H54 (cell line): ENCODE measurements at regions not wholly inside any gene's neighbourhood (a gene's known extent, or its start where the extent isn't known, plus 50 kb on each side); places are given as distances from the start of the nearest gene placed in this dataset.
"Not testable (repeated sequence)": the region's sequence is repeated elsewhere in the genome, so short reads cannot be mapped to it uniquely, and the experiment has no call there.

Source experiments
- DNase-seq: peaks from one replicate; pipeline ENCODE4 v3.0.0; 2011; ENCODE audit warnings: low spot score, mixed read lengths; ENCODE audit not compliant: insufficient read length
- FAIRE-seq: peaks from 3 replicates; lab custom pipeline; 2011; peaks lifted over from hg19 to GRCh38; lab: Jason Lieb, UNC
- POLR2A ChIP-seq: IDR thresholded peaks from 2 replicates; pipeline ENCODE4 v1.6.1; 2011; ENCODE audit warnings: low read depth, mild to moderate bottlenecking, low read length

- not testable (repeated sequence) for FAIRE-seq, DNase-seq
Measured at GRCh38 chr20:26373066-26373465, 676.4 kb upstream of the ZNF337 start.

GRCh38 chr20:26354511-26354910, 657.9 kb upstream of the ZNF337 start:
- DNase-seq (no peak), FAIRE-seq (no peak)
- TF ChIP-seq POLR2A, result no peak

GRCh38 chr20:26347396-26347795, 650.7 kb upstream of the ZNF337 start:
- no peak for TF ChIP-seq POLR2A
- DNase-seq, result no peak
- FAIRE-seq, result no peak

GRCh38 chr20:26340460-26341065, 643.9 kb upstream of the ZNF337 start:
- FAIRE-seq, DNase-seq: not testable (repeated sequence)

GRCh38 chr20:26324177-26324576, 627.5 kb upstream of the ZNF337 start:
- no peak for TF ChIP-seq POLR2A
- no peak for FAIRE-seq
- no peak for DNase-seq

GRCh38 chr20:26315054-26315453, 618.4 kb upstream of the ZNF337 start:
- no peak for FAIRE-seq
- no peak for DNase-seq
- TF ChIP-seq POLR2A, result no peak

GRCh38 chr20:26309720-26310119, 613.1 kb upstream of the ZNF337 start:
- not testable (repeated sequence) for FAIRE-seq, DNase-seq

GRCh38 chr20:26308961-26309360, 612.3 kb upstream of the ZNF337 start:
- DNase-seq (no peak), FAIRE-seq (no peak)
- no peak for TF ChIP-seq POLR2A

GRCh38 chr20:26295006-26295405, 598.4 kb upstream of the ZNF337 start:
- DNase-seq (no peak), FAIRE-seq (no peak)
- no peak for TF ChIP-seq POLR2A

GRCh38 chr20:26288379-26289061, 591.9 kb upstream of the ZNF337 start:
- not testable (repeated sequence) for DNase-seq, FAIRE-seq

- FAIRE-seq, result no peak
Measured at GRCh38 chr20:26279238-26279637, 582.6 kb upstream of the ZNF337 start.

GRCh38 chr20:26277339-26277738, 580.7 kb upstream of the ZNF337 start:
- FAIRE-seq, result no peak
- no peak for TF ChIP-seq POLR2A
- no peak for DNase-seq

More at GRCh38 chr20:26279238-26279637, 582.6 kb upstream of the ZNF337 start:
- DNase-seq, result no peak
- TF ChIP-seq POLR2A, result no peak

- no peak for TF ChIP-seq POLR2A
- no peak for FAIRE-seq
- no peak for DNase-seq
Measured at GRCh38 chr20:26276554-26277210, 580.0 kb upstream of the ZNF337 start.

GRCh38 chr20:26268762-26269161, 572.1 kb upstream of the ZNF337 start:
- not testable (repeated sequence) for FAIRE-seq, DNase-seq

- FAIRE-seq, DNase-seq: not testable (repeated sequence)
Measured at GRCh38 chr20:26260925-26261324, 564.3 kb upstream of the ZNF337 start.

- not testable (repeated sequence) for DNase-seq, FAIRE-seq
Measured at GRCh38 chr20:26252311-26252975, 555.8 kb upstream of the ZNF337 start.

- DNase-seq, FAIRE-seq: not testable (repeated sequence)
Measured at GRCh38 chr20:26251376-26251775, 554.7 kb upstream of the ZNF337 start.

- not testable (repeated sequence) for DNase-seq, FAIRE-seq
Measured at GRCh38 chr20:26250249-26251114, 553.8 kb upstream of the ZNF337 start.
